ENCODE measurements at regions not wholly inside any gene's neighbourhood (a gene's known extent, or its start where the extent isn't known, plus 50 kb on each side); places are given as distances from the start of the nearest gene placed in this dataset.
"Not testable (repeated sequence)": the region's sequence is repeated elsewhere in the genome, so short reads cannot be mapped to it uniquely, and the experiment has no call there.

GRCh38 chr12:33926095-33926494 is 96.2 kb upstream of the ALG10 start:
- Histone ChIP-seq H3K79me2 (ENCODE audit: low read length) (no peaks in the 10 kb centered on the region), H3K4me1 (ENCODE audit: low read length) (no peaks in the 10 kb centered on the region), H3K4me2 (ENCODE audit: low read depth, low read length) (no peak overlapping the region), H3K9me2 (replicated peaks; ENCODE audit: insufficient read depth, low read length) (no peaks in the 10 kb centered on the region), H3K36me3 (replicated peaks; ENCODE audit: insufficient read depth, low read length) (no peaks in the 10 kb centered on the region), H3K9me3 (replicated peaks; ENCODE audit: insufficient read depth, low read length) (no peaks in the 10 kb centered on the region), H2AFZ (ENCODE audit: low read length) (no peak overlapping the region), H3K27ac (ENCODE audit: low read length) (no peak overlapping the region), H3K9ac (ENCODE audit: low read length) (no peak overlapping the region), H4K20me1 (ENCODE audit: insufficient read depth, low read length) (no peaks in the 10 kb centered on the region), H3K27me3 (replicated peaks; ENCODE audit: insufficient read depth, low read length) (no peaks in the 10 kb centered on the region), H3K4me3 (ENCODE audit: low read length) (no peak overlapping the region), H3F3A (ENCODE audit: insufficient read depth, low read length) (no peaks in the 10 kb centered on the region)
- DNase-seq, result no peak
- TF ChIP-seq EZH2phosphoT487 (IDR thresholded peaks at IDR 0.05; ENCODE audit: low read length) (no peak), CTCF (IDR thresholded peaks at IDR 0.05; ENCODE audit: low read length) (no peak), EZH2 (optimal IDR thresholded peaks at IDR 0.05; ENCODE audit: low read depth, low read length) (no peak)

- H2AFZ ChIP-seq (ENCODE audit: low read length); H3K4me1 ChIP-seq (ENCODE audit: low read length); H3K9me3 ChIP-seq (replicated peaks; ENCODE audit: insufficient read depth, low read length); DNase-seq; H3K27me3 ChIP-seq (replicated peaks; ENCODE audit: insufficient read depth, low read length); H3K9ac ChIP-seq (ENCODE audit: low read length); H3F3A ChIP-seq (ENCODE audit: insufficient read depth, low read length); H3K36me3 ChIP-seq (replicated peaks; ENCODE audit: insufficient read depth, low read length); H3K27ac ChIP-seq (ENCODE audit: low read length); H3K9me2 ChIP-seq (replicated peaks; ENCODE audit: insufficient read depth, low read length); H3K4me3 ChIP-seq (ENCODE audit: low read length); H3K4me2 ChIP-seq (ENCODE audit: low read depth, low read length); H3K79me2 ChIP-seq (ENCODE audit: low read length); H4K20me1 ChIP-seq (ENCODE audit: insufficient read depth, low read length): not testable (repeated sequence)
Measured at GRCh38 chr12:33937669-33938068, 84.6 kb upstream of the ALG10 start.

GRCh38 chr12:33942172-33942571 is 80.1 kb upstream of the ALG10 start:
- no peak overlapping the region for H3K27ac ChIP-seq (ENCODE audit: low read length)
- no peaks in the 10 kb centered on the region for H3K9me3 ChIP-seq (replicated peaks; ENCODE audit: insufficient read depth, low read length)
- H3K9ac ChIP-seq (ENCODE audit: low read length), result no peak overlapping the region
- H4K20me1 ChIP-seq (ENCODE audit: insufficient read depth, low read length), result no peaks in the 10 kb centered on the region
- no peaks in the 10 kb centered on the region for H3F3A ChIP-seq (ENCODE audit: insufficient read depth, low read length)
- no peaks in the 10 kb centered on the region for H3K9me2 ChIP-seq (replicated peaks; ENCODE audit: insufficient read depth, low read length)
- H3K4me1 ChIP-seq (ENCODE audit: low read length), result no peaks in the 10 kb centered on the region
- no peak for TF ChIP-seq CTCF (IDR thresholded peaks at IDR 0.05; ENCODE audit: low read length)
- no peak for TF ChIP-seq EZH2 (optimal IDR thresholded peaks at IDR 0.05; ENCODE audit: low read depth, low read length)
- TF ChIP-seq EZH2phosphoT487 (IDR thresholded peaks at IDR 0.05; ENCODE audit: low read length), result no peak
- H3K4me2 ChIP-seq (ENCODE audit: low read depth, low read length), result no peak overlapping the region
- H2AFZ ChIP-seq (ENCODE audit: low read length), result no peak overlapping the region
- H3K4me3 ChIP-seq (ENCODE audit: low read length), result no peak overlapping the region
- no peaks in the 10 kb centered on the region for H3K79me2 ChIP-seq (ENCODE audit: low read length)
- H3K27me3 ChIP-seq (replicated peaks; ENCODE audit: insufficient read depth, low read length), result no peaks in the 10 kb centered on the region
- no peaks in the 10 kb centered on the region for H3K36me3 ChIP-seq (replicated peaks; ENCODE audit: insufficient read depth, low read length)
- DNase-seq, result no peak

- no peak for TF ChIP-seq EZH2 (optimal IDR thresholded peaks at IDR 0.05; ENCODE audit: low read depth, low read length)
- no peak for TF ChIP-seq EZH2phosphoT487 (IDR thresholded peaks at IDR 0.05; ENCODE audit: low read length)
- TF ChIP-seq CTCF (IDR thresholded peaks at IDR 0.05; ENCODE audit: low read length), result no peak
- H2AFZ ChIP-seq (ENCODE audit: low read length), result no peak overlapping the region
- DNase-seq, result no peak
Measured at GRCh38 chr12:33944703-33945437, 77.4 kb upstream of the ALG10 start.

More at GRCh38 chr12:33944703-33945437, 77.4 kb upstream of the ALG10 start:
- H3K4me2 ChIP-seq (ENCODE audit: low read depth, low read length), result no peak overlapping the region
- no peaks in the 10 kb centered on the region for H3K79me2 ChIP-seq (ENCODE audit: low read length)
- H3K9me3 ChIP-seq (replicated peaks; ENCODE audit: insufficient read depth, low read length), result no peaks in the 10 kb centered on the region
- no peak overlapping the region for H3K4me3 ChIP-seq (ENCODE audit: low read length)
- no peaks in the 10 kb centered on the region for H3K9me2 ChIP-seq (replicated peaks; ENCODE audit: insufficient read depth, low read length)
- no peaks in the 10 kb centered on the region for H3K36me3 ChIP-seq (replicated peaks; ENCODE audit: insufficient read depth, low read length)
- H3K4me1 ChIP-seq (ENCODE audit: low read length), result no peaks in the 10 kb centered on the region
- no peak overlapping the region for H3K27ac ChIP-seq (ENCODE audit: low read length)
- no peaks in the 10 kb centered on the region for H3K27me3 ChIP-seq (replicated peaks; ENCODE audit: insufficient read depth, low read length)
- H4K20me1 ChIP-seq (ENCODE audit: insufficient read depth, low read length), result no peaks in the 10 kb centered on the region
- H3K9ac ChIP-seq (ENCODE audit: low read length), result no peak overlapping the region
- no peaks in the 10 kb centered on the region for H3F3A ChIP-seq (ENCODE audit: insufficient read depth, low read length)
